ACHN (cell line): ENCODE measurements at regions not wholly inside any gene's neighbourhood (a gene's known extent, or its start where the extent isn't known, plus 50 kb on each side); places are given as distances from the start of the nearest gene placed in this dataset.

Source experiments
- DNase-seq: peaks from one replicate; pipeline ENCODE4 v3.0.0-alpha.2; 2015
- in situ Hi-C: cut with HindIII; loops from 2 replicates; pipeline ENCODE4 v1.10.0; 2017; ENCODE audit warnings: low sequenced_read_pairs, low pct_ligation_motif_present, low pct_unique_long_range_greater_than_20kb

GRCh38 chr2:134200036-134200618 is 53.7 kb upstream of the MGAT5 start:
- DNase-seq, result no peak
- in situ Hi-C loops, result no loop called here

GRCh38 chr2:134201533-134201932 is 52.3 kb upstream of the MGAT5 start:
- in situ Hi-C loops, result no loop called here

DNA sequence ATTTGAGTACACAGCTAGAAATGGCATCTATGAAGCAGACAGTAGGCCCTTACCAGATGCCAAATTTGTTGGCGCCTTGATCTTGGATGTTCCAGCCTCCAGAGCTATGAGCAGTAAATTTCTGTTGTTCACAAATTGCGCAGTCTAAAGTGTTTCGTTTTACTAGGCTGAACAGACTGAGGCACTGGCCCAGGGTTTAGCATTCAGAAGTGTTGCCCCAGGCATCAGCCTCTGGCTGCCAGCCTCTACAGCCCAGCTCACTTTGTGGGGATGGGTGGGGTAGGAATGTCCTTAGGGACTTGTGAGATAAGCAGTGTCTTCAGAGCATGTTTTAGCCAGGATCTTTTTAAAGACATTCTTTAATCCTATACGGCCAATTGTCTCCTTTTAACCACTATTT is 51.5 kb upstream of the MGAT5 start:
- in situ Hi-C loops, result no loop called here
- no peak for DNase-seq

More at GRCh38 chr2:134201533-134201932, 52.3 kb upstream of the MGAT5 start:
- DNase-seq, result no peak

DNA sequence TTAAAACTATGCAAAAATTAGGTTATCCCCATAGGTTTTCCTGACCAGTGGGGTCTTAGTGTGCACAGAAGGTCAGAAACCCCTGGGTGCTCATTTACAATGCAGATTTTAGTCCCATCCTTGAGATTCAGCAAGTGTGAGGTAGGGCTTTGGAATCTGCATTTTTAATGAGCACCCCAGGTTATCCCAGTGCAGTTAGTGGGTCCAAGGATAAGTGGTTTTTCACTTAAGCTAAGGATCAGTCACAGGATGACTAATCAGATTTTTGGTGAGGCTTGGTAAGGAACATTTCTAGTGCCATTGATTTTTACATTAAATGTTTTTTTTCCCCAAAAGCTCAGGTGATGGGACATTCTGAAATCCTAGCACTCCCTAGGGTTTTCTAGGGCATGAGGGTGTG is 50.7 kb upstream of the MGAT5 start:
- in situ Hi-C loops, result no loop called here
- DNase-seq, result no peak
